ENCODE measurements at regions not wholly inside any gene's neighbourhood (a gene's known extent, or its start where the extent isn't known, plus 50 kb on each side); places are given as distances from the start of the nearest gene placed in this dataset.
"Not testable (repeated sequence)": the region's sequence is repeated elsewhere in the genome, so short reads cannot be mapped to it uniquely, and the experiment has no call there.

DNA sequence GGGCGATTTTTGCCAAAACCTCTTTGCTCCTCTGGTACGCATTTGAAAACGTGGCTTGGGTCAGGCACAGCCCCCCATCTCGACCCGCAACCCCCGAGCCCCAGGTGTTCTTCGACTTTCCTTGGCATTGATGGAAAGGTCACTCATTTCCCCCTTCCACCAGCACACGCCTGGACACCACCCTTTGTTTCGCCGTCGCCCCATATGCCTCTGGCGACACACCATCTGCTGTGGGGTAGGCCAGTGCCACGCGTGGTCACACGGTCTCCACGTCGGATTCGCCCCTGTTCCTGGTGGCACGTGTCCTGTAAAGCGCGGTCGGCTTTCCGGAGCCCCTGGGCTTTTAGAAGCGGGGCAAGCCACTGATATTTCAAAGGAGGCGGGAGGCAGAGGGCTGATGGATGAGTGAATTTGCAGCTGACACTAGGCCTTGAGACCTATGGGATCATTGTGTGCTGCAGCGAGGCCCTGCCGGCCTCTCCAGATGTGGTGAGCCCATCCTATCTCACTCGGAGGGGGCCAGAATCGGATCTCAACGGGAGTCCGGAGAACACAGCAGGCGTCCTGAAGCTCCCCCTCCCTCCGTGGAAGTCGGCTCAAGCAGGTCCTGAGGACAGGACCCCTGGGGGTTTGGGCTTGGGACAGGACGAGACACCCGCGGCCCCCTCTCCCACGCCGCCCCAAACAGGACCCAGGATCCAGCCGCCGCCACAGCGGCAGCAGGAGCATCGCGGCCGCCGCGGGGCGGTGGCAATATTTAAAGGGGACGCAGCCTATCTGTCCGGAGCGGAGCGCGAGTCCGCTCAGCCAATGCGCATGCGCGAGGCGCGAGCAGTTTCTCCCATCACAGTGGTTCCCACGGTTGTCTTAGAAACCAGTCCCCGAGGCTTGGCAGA lies 100.0 kb upstream of the FOXD4L5 start:
- H4K20me1 ChIP-seq (ENCODE audit: control insufficient read depth, insufficient read depth); RAD21 ChIA-PET (ENCODE audit: unreplicated experiment); H3K9ac ChIP-seq (ENCODE audit: control insufficient read depth, insufficient read depth, low read length); H3K79me2 ChIP-seq (ENCODE audit: control insufficient read depth, insufficient read depth, low read length); H3K27ac ChIP-seq (ENCODE audit: control insufficient read depth, insufficient read depth); H3K4me3 ChIP-seq; H3K27me3 ChIP-seq (replicated peaks in 1 of 2; ENCODE audit: control insufficient read depth in 2 of 2, insufficient read depth in 2 of 2, low read length in 1 of 2); CTCF ChIA-PET; H3K4me2 ChIP-seq (ENCODE audit: control insufficient read depth, insufficient read depth); H2AFZ ChIP-seq (ENCODE audit: control insufficient read depth, low read depth, low read length); POLR2A ChIA-PET; H3K4me1 ChIP-seq (ENCODE audit: control insufficient read depth, insufficient read depth, low read length); BruUV-seq (replicated peaks); H3K36me3 ChIP-seq (ENCODE audit: control insufficient read depth in 2 of 2, insufficient read depth in 2 of 2, low read length in 1 of 2); FAIRE-seq; H3K9me3 ChIP-seq (replicated peaks; ENCODE audit: control insufficient read depth, insufficient read depth, low read length); DNase-seq (ENCODE audit: low read depth, low spot score); SMC1A ChIA-PET (ENCODE audit: uncharacterized antibody, unreplicated experiment); in situ Hi-C loops (cut with MboI); intact Hi-C loops (cut with micrococcal nuclease; ENCODE audit: unreplicated experiment); ATAC-seq: not testable (repeated sequence)
- 65% methylated on average over 50 of the region's 61 CpGs for WGBS (ENCODE audit: insufficient coverage, insufficient replicate concordance, low lambda C conversion rate, missing lambda C conversion rate)

DNA sequence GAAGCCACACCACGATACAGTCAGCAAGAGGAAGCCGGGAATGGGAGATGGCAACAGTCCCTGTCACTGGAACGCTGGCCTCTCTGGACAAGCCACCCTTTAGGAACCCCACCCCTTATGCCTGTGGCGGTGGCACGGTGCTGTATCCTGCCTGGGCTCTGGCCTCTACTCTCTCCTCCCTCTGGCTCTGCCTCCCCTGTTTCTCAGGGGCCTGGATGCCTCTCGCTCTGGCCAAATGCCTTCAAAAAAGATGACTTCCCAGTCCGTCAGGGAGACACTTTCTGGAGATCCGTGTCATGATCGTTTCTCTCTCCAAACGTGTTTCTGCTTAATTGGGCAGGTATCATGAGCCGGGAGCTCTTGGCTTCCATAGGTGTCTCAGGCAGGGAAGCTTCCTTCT lies 99.1 kb upstream of the FOXD4L5 start:
- RAD21 ChIA-PET (ENCODE audit: unreplicated experiment); H3K27me3 ChIP-seq (replicated peaks in 1 of 2; ENCODE audit: control insufficient read depth in 2 of 2, insufficient read depth in 2 of 2, low read length in 1 of 2); H3K4me3 ChIP-seq; in situ Hi-C loops (cut with MboI); SMC1A ChIA-PET (ENCODE audit: uncharacterized antibody, unreplicated experiment); H3K4me1 ChIP-seq (ENCODE audit: control insufficient read depth, insufficient read depth, low read length); intact Hi-C loops (cut with micrococcal nuclease; ENCODE audit: unreplicated experiment); H3K79me2 ChIP-seq (ENCODE audit: control insufficient read depth, insufficient read depth, low read length); BruUV-seq (replicated peaks); H3K27ac ChIP-seq (ENCODE audit: control insufficient read depth, insufficient read depth); H2AFZ ChIP-seq (ENCODE audit: control insufficient read depth, low read depth, low read length); CTCF ChIA-PET; H3K9ac ChIP-seq (ENCODE audit: control insufficient read depth, insufficient read depth, low read length); POLR2A ChIA-PET; ATAC-seq; H3K36me3 ChIP-seq (ENCODE audit: control insufficient read depth in 2 of 2, insufficient read depth in 2 of 2, low read length in 1 of 2); H4K20me1 ChIP-seq (ENCODE audit: control insufficient read depth, insufficient read depth); DNase-seq (ENCODE audit: low read depth, low spot score); FAIRE-seq; H3K4me2 ChIP-seq (ENCODE audit: control insufficient read depth, insufficient read depth); H3K9me3 ChIP-seq (replicated peaks; ENCODE audit: control insufficient read depth, insufficient read depth, low read length): not testable (repeated sequence)
- WGBS (ENCODE audit: insufficient coverage, insufficient replicate concordance, low lambda C conversion rate, missing lambda C conversion rate): 39% methylated on average over 11 of the region's 11 CpGs

DNA sequence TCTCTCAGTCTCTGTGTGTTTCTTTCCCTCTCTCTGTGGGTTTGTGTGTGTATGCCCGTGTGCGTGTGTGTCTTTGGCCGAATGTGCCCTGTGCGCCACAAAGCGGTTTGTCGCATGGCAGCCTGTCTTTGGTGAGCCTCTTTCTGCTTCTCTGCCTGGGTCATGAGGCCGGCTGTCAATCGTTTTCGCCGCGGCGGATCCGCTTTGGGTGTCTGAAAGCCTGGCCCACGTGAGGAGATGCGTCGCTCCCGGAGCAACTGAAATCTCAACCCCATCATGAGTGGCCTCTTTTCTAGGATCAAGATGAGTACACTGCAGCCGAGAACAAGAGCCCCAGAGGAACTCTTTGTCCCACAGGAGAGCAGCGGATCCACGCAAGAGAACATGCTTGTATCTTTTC lies 98.6 kb upstream of the FOXD4L5 start:
- H3K27ac ChIP-seq (ENCODE audit: control insufficient read depth, insufficient read depth); ATAC-seq; RAD21 ChIA-PET (ENCODE audit: unreplicated experiment); BruUV-seq (replicated peaks); in situ Hi-C loops (cut with MboI); SMC1A ChIA-PET (ENCODE audit: uncharacterized antibody, unreplicated experiment); H3K9me3 ChIP-seq (replicated peaks; ENCODE audit: control insufficient read depth, insufficient read depth, low read length); H3K27me3 ChIP-seq (replicated peaks in 1 of 2; ENCODE audit: control insufficient read depth in 2 of 2, insufficient read depth in 2 of 2, low read length in 1 of 2); intact Hi-C loops (cut with micrococcal nuclease; ENCODE audit: unreplicated experiment); H3K9ac ChIP-seq (ENCODE audit: control insufficient read depth, insufficient read depth, low read length); DNase-seq (ENCODE audit: low read depth, low spot score); H4K20me1 ChIP-seq (ENCODE audit: control insufficient read depth, insufficient read depth); H3K4me3 ChIP-seq; H3K4me2 ChIP-seq (ENCODE audit: control insufficient read depth, insufficient read depth); POLR2A ChIA-PET; H3K79me2 ChIP-seq (ENCODE audit: control insufficient read depth, insufficient read depth, low read length); H2AFZ ChIP-seq (ENCODE audit: control insufficient read depth, low read depth, low read length); H3K4me1 ChIP-seq (ENCODE audit: control insufficient read depth, insufficient read depth, low read length); FAIRE-seq; H3K36me3 ChIP-seq (ENCODE audit: control insufficient read depth in 2 of 2, insufficient read depth in 2 of 2, low read length in 1 of 2); CTCF ChIA-PET: not testable (repeated sequence)
- 81% methylated on average over 18 of the region's 20 CpGs for WGBS (ENCODE audit: insufficient coverage, insufficient replicate concordance, low lambda C conversion rate, missing lambda C conversion rate)

DNA sequence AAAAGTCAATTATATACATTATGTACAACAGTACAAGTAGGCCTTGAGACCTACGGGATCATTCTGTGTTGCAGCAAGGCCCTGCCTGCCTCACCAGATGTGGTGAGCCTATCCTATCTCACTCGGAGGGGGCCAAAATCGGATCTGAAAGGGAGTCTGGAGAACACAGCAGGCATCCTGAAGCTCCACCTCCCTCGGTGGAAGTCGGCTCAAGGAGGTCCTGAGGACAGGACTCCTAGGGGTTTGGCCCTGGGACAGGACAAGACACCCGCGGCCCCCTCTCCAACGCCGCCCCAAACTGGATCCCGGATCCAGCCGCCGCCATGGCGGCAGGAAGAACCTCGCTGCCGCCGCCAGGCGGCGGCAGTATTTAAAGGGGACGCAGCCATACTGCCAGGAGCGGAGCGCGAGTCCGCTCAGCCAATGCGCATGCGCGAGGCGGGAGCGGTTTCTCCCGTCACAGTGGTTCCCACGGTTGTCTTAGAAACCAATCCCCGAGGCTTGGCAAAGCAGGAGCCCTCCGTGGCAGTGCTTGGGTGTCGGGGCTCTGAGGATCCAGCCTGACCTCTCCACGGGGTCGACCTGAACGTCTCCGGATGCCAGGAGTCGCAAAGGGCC lies 97.8 kb upstream of the FOXD4L5 start:
- H3K36me3 ChIP-seq (ENCODE audit: control insufficient read depth in 2 of 2, insufficient read depth in 2 of 2, low read length in 1 of 2); POLR2A ChIA-PET; H3K79me2 ChIP-seq (ENCODE audit: control insufficient read depth, insufficient read depth, low read length); ATAC-seq; H3K27me3 ChIP-seq (replicated peaks in 1 of 2; ENCODE audit: control insufficient read depth in 2 of 2, insufficient read depth in 2 of 2, low read length in 1 of 2); H3K27ac ChIP-seq (ENCODE audit: control insufficient read depth, insufficient read depth); FAIRE-seq; H2AFZ ChIP-seq (ENCODE audit: control insufficient read depth, low read depth, low read length); H3K9ac ChIP-seq (ENCODE audit: control insufficient read depth, insufficient read depth, low read length); H3K4me2 ChIP-seq (ENCODE audit: control insufficient read depth, insufficient read depth); CTCF ChIA-PET; SMC1A ChIA-PET (ENCODE audit: uncharacterized antibody, unreplicated experiment); BruUV-seq (replicated peaks); H3K4me1 ChIP-seq (ENCODE audit: control insufficient read depth, insufficient read depth, low read length); H4K20me1 ChIP-seq (ENCODE audit: control insufficient read depth, insufficient read depth); intact Hi-C loops (cut with micrococcal nuclease; ENCODE audit: unreplicated experiment); RAD21 ChIA-PET (ENCODE audit: unreplicated experiment); in situ Hi-C loops (cut with MboI); H3K9me3 ChIP-seq (replicated peaks; ENCODE audit: control insufficient read depth, insufficient read depth, low read length); DNase-seq (ENCODE audit: low read depth, low spot score); H3K4me3 ChIP-seq: not testable (repeated sequence)
- WGBS (ENCODE audit: insufficient coverage, insufficient replicate concordance, low lambda C conversion rate, missing lambda C conversion rate): 63% methylated on average over 37 of the region's 38 CpGs

Data from GM12878 (cell line).